Activated naive CD4-positive, alpha-beta T cell treated with anti-CD3 and anti-CD28 coated beads for 36 hours (primary cell): ENCODE measurements at regions not wholly inside any gene's neighbourhood (a gene's known extent, or its start where the extent isn't known, plus 50 kb on each side); places are given as distances from the start of the nearest gene placed in this dataset.
A peak's percentile ranks its signal among the peaks of the same experiment; 100 is the strongest.

ENCODE experiments used
- CTCF ChIA-PET: fragments of 350-600 bp; sonication (Branson Sonifier 250); formaldehyde crosslinking; loops from one replicate; lab custom pipeline; 2021; ENCODE audit warnings: antibody characterized with exemption; lab: Charles Lee
- DNase-seq: peaks from one replicate; pipeline ENCODE4 v3.0.0-alpha.2; 2020
- H3K27ac Mint-ChIP-seq: one replicate; pipeline ENCODE4 v1.8.0; 2021; ENCODE audit warnings: mild to moderate bottlenecking, mixed read lengths
- H3K27me3 Mint-ChIP-seq: one replicate; pipeline ENCODE4 v1.8.0; 2021; ENCODE audit warnings: low read depth, mixed read lengths
- H3K36me3 Mint-ChIP-seq: one replicate; pipeline ENCODE4 v1.8.0; 2021; ENCODE audit warnings: low read depth, mixed read lengths
- H3K4me1 Mint-ChIP-seq: one replicate; pipeline ENCODE4 v1.8.0; 2021; ENCODE audit warnings: low read depth, mixed read lengths
- H3K4me3 Mint-ChIP-seq: one replicate; pipeline ENCODE4 v1.8.0; 2021; ENCODE audit warnings: mild to moderate bottlenecking, moderate library complexity, mixed read lengths
- H3K9me3 Mint-ChIP-seq: one replicate; pipeline ENCODE4 v1.8.0; 2021; ENCODE audit warnings: mixed read lengths
- intact Hi-C: fragments of 100-400 bp; cut with micrococcal nuclease; formaldehyde crosslinking; loops from one replicate; pipeline ENCODE4 v1.15.1; 2023

DNA sequence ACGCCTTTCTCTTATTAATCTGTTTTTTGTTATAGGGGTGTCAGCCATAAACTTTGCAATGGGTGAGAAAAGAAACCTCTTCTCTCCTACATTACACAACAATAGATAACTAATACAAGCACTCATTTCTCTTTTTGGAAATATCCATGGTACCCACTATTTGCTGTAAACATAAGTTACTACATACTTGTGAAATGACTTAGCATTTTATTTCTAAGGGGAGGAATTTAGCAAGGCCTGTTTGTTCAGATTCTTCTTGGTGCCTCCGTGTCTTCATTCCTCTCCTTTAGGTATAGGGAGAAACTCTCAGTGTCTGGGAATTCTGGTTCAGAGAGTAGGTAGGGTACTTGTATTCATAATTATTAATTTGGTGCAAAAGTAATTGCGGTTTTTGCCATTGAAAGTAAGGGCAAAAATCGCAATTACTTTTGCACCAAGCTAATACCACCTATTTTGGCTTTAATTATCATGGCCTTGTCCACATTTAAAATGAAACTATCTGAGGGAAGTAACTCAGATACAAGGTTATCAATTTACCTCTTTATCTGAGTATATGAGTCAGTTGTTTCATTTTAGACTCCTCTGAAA, 134.8 kb downstream of the MREG start:
- H3K9me3 Mint-ChIP-seq: no peaks in the 10 kb centered on the region
- CTCF ChIA-PET: no interaction called here

DNA sequence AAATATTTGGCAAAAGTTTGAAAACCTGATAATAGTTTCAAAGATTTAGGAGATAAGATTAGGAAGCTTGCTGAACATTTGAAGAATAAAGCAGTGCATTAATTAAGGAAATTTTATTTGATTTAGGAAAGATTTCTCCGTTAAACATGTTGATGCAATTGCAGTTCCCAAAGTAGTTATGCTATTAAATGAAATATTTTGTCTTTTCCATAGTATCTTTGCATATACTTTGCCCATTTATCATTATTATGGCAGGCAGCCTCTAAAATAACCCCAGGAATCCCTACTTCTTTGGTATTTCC, 136.5 kb downstream of the MREG start:
- intact Hi-C loops: no loop called here
- Mint-ChIP-seq H3K27me3 (peaks cover 4% of the 10 kb centered on the region), H3K4me1 (no peaks in the 10 kb centered on the region), H3K27ac (no peak overlapping the region), H3K36me3 (no peaks in the 10 kb centered on the region), H3K4me3 (no peak overlapping the region), H3K9me3 (no peaks in the 10 kb centered on the region)
- CTCF ChIA-PET: no interaction called here
- no peak for DNase-seq

More for the DNA sequence above, 134.8 kb downstream of the MREG start:
- DNase-seq: no peak
- Mint-ChIP-seq H3K27me3 (peaks cover 4% of the 10 kb centered on the region), H3K4me1 (no peaks in the 10 kb centered on the region), H3K27ac (no peak overlapping the region), H3K36me3 (no peaks in the 10 kb centered on the region), H3K4me3 (no peak overlapping the region)
- intact Hi-C loops: no loop called here

DNA sequence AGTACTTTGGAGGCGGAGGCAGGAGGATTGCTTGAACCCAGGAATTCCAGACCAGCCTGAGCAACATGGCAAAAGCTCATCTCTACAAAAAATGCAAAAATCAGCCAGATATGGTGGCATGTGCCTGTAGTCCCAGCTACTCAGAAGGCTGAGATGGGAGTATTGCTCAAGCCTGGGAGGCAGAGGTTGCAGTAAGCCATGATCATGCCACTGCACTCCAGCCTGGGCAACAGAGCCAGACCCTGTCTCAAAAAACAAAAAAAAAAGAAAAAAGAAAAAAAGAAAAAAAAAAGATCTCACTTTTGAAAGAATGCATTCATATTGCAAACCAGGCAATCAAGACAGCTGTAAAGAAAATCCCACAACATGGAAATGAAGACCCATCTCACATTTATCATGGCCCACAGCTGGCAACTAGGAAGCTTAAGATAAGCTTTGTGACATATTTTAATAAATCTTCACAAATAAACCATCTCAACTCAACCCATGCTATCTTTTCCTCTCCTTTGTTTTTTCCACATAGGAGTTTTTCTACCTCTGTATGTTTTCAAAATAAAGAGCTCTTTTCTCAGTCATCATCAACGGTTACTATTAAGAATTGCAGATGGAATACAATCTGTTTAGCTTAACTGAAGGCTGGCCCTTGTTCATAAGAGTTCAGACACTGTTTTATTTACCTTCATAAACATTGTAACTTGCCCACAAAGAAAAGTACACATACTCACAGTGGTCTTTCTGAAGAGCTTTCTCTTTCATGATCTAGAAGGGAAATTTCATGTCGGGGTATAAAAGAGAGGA, 137.0 kb downstream of the MREG start:
- Mint-ChIP-seq H3K36me3 (no peaks in the 10 kb centered on the region), H3K4me3 (no peak overlapping the region), H3K4me1 (no peaks in the 10 kb centered on the region), H3K27me3 (peaks cover 4% of the 10 kb centered on the region), H3K9me3 (no peaks in the 10 kb centered on the region), H3K27ac (no peak overlapping the region)
- CTCF ChIA-PET: no interaction called here
- intact Hi-C loops: no loop called here
- DNase-seq: no peak

DNA sequence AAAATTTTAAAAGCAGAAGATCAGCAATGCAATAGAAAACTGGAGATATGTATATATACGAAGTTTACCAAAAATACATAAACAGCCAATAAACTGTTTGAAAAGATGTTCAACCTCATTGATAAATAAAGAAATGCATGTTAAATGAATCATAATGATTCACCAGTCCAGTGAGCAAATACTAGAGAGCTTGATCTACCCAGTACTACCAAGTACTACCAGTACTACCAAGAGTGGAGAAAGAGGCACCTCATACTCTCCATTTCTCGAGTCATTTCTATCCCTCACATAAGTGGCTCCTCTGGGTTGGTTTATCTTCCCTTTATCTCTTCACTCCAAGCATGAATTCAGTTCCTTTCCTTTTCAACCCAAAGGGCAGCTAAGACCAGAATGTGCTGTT, 138.9 kb downstream of the MREG start:
- DNase-seq: no peak
- Mint-ChIP-seq H3K36me3 (no peaks in the 10 kb centered on the region), H3K27ac (no peak overlapping the region), H3K9me3 (no peaks in the 10 kb centered on the region), H3K4me1 (no peaks in the 10 kb centered on the region), H3K27me3 (peaks cover 4% of the 10 kb centered on the region), H3K4me3 (no peak overlapping the region)
- CTCF ChIA-PET: interaction anchor here (0.6 to 1.0 kb wide), 2 partner anchors 9 to 604 kb away, joined by 4 to 6 read pairs; no protein-coding TSS in a partner anchor
- intact Hi-C loops: no loop called here

DNA sequence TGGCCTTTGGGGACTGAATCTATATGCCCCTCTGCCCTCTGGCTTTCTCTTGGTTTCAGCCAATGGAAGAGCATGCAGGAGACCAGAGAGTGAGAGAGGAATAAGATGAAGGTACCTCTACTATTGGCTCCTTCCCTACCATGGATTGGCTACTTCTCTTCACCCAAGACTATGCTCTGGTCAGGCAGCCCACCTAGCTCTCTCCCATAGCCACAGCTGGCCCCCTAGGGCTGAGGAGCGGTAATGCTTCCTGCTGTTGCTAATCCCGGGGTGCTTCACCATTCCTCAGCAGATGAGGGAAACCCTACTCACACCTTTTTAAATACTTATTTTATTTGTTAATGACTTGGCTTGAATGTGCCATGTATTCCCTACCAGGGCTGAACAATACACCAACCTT, 142.4 kb downstream of the MREG start:
- CTCF ChIA-PET: interaction anchor here (0.7 kb wide), 2 partner anchors 55 to 402 kb away, joined by 3 to 7 read pairs; no protein-coding TSS in a partner anchor
- intact Hi-C loops: no loop called here
- Mint-ChIP-seq H3K36me3 (no peaks in the 10 kb centered on the region), H3K27ac (no peak overlapping the region), H3K4me1 (no peaks in the 10 kb centered on the region), H3K9me3 (no peaks in the 10 kb centered on the region), H3K27me3 (peaks cover 4% of the 10 kb centered on the region), H3K4me3 (no peak overlapping the region)
- DNase-seq: peak; percentile 17

- H3K9me3 Mint-ChIP-seq: no peaks in the 10 kb centered on the region
- no peak overlapping the region for H3K27ac Mint-ChIP-seq
- no peaks in the 10 kb centered on the region for H3K27me3 Mint-ChIP-seq
- no peaks in the 10 kb centered on the region for H3K4me1 Mint-ChIP-seq
- CTCF ChIA-PET: no interaction called here
- H3K4me3 Mint-ChIP-seq: no peak overlapping the region
- no peak for DNase-seq
- intact Hi-C loops: no loop called here
- H3K36me3 Mint-ChIP-seq: no peaks in the 10 kb centered on the region
Measured at GRCh38 chr2:215870088-215870490, 143.3 kb downstream of the MREG start.

DNA sequence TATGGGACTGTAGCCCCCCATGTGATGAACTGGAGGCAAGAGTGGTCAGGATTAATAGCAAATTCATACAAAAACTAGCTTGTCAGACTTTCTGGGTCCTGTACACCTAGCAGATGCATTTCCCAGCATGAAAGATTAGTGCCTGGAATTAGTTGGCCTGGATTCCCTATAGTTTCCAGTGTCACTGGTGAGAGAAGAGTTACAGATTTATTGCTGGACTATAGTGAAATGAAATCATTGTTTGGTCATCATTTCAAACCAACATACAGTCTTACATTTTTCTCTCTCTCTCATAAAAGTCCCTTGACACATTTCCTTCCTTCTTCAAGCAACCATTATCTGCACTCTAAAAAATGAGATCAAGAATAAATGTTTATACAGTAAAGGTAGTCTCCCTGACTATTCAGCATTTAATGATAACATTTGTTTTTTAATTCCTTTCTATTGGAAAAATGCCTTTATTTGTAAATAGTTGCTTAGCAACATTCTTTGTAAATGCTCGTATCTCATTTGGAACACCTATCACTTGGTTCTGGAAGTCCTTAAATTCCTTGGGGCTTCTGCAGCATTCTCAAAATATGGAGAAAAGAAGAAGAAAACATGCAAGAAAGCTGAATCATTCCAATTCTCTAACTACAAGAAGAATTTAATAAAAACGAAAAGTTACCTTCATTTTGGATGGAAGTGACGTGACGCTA, 144.4 kb downstream of the MREG start:
- intact Hi-C loops: no loop called here

GRCh38 chr2:215866606-215867005, 146.7 kb downstream of the MREG start:
- no peaks in the 10 kb centered on the region for H3K9me3 Mint-ChIP-seq
- CTCF ChIA-PET: interaction anchor here (0.6 kb wide), 1 partner anchor 597 kb away, joined by 3 read pairs; no protein-coding TSS in a partner anchor
- H3K4me1 Mint-ChIP-seq: no peaks in the 10 kb centered on the region
- H3K27me3 Mint-ChIP-seq: peaks cover 2% of the 10 kb centered on the region
- no peak for DNase-seq
- H3K27ac Mint-ChIP-seq: no peak overlapping the region
- no peaks in the 10 kb centered on the region for H3K36me3 Mint-ChIP-seq
- intact Hi-C loops: no loop called here
- H3K4me3 Mint-ChIP-seq: no peak overlapping the region

More for the DNA sequence above, 144.4 kb downstream of the MREG start:
- no peaks in the 10 kb centered on the region for H3K9me3 Mint-ChIP-seq
- CTCF ChIA-PET: no interaction called here
- no peak overlapping the region for H3K4me3 Mint-ChIP-seq
- H3K36me3 Mint-ChIP-seq: no peaks in the 10 kb centered on the region
- no peaks in the 10 kb centered on the region for H3K27me3 Mint-ChIP-seq
- no peak overlapping the region for H3K27ac Mint-ChIP-seq
- DNase-seq: no peak
- no peaks in the 10 kb centered on the region for H3K4me1 Mint-ChIP-seq

GRCh38 chr2:215863687-215864086, 149.7 kb downstream of the MREG start:
- CTCF ChIA-PET: interaction anchor here (0.7 kb wide), 1 partner anchor 489 kb away, joined by 3 read pairs; no protein-coding TSS in a partner anchor
- Mint-ChIP-seq H3K36me3 (no peaks in the 10 kb centered on the region), H3K9me3 (no peaks in the 10 kb centered on the region)

DNA sequence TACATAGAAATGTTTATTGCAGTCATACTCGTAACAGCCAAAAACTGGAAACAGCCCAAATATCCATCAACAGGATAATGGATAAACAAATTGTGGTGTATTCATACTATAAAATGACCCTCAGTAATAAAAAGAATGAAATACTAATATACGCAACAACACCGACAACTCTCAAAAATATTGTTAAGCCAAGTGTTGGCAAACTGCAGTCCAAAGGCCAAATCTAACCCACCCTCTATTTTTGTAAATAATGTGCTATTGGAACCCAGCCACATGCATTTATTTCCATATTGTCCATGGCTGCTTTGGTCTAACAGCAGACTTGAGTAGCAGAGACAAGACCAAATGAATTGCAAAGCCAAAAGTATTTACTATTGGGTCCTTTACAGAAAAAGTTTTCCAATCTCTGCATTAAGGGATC, 151.0 kb downstream of the MREG start:
- no peak for DNase-seq
- Mint-ChIP-seq H3K27ac (no peak overlapping the region), H3K4me3 (no peak overlapping the region), H3K27me3 (peaks cover 2% of the 10 kb centered on the region), H3K9me3 (no peaks in the 10 kb centered on the region), H3K36me3 (no peaks in the 10 kb centered on the region), H3K4me1 (no peaks in the 10 kb centered on the region)
- CTCF ChIA-PET: no interaction called here
- intact Hi-C loops: no loop called here

More at GRCh38 chr2:215863687-215864086, 149.7 kb downstream of the MREG start:
- Mint-ChIP-seq H3K27ac (no peak overlapping the region), H3K4me1 (no peaks in the 10 kb centered on the region), H3K27me3 (peaks cover 2% of the 10 kb centered on the region), H3K4me3 (no peak overlapping the region)
- intact Hi-C loops: no loop called here
- DNase-seq: no peak

GRCh38 chr2:215861607-215862350, 151.6 kb downstream of the MREG start:
- no peak overlapping the region for H3K4me3 Mint-ChIP-seq
- no peaks in the 10 kb centered on the region for H3K9me3 Mint-ChIP-seq
- DNase-seq: no peak
- no peaks in the 10 kb centered on the region for H3K36me3 Mint-ChIP-seq
- H3K27ac Mint-ChIP-seq: no peak overlapping the region
- CTCF ChIA-PET: no interaction called here
- H3K27me3 Mint-ChIP-seq: peaks cover 2% of the 10 kb centered on the region
- no peaks in the 10 kb centered on the region for H3K4me1 Mint-ChIP-seq
- intact Hi-C loops: no loop called here

GRCh38 chr2:215856080-215856479, 157.3 kb downstream of the MREG start:
- no peak overlapping the region for H3K27ac Mint-ChIP-seq
- H3K36me3 Mint-ChIP-seq: no peaks in the 10 kb centered on the region
- CTCF ChIA-PET: no interaction called here
- H3K27me3 Mint-ChIP-seq: no peaks in the 10 kb centered on the region
- H3K4me3 Mint-ChIP-seq: no peak overlapping the region
- intact Hi-C loops: no loop called here
- peaks cover 6% of the 10 kb centered on the region for H3K9me3 Mint-ChIP-seq
- no peak for DNase-seq
- no peaks in the 10 kb centered on the region for H3K4me1 Mint-ChIP-seq
